Left lung (tissue), 4 donors: ENCODE measurements at regions not wholly inside any gene's neighbourhood (a gene's known extent, or its start where the extent isn't known, plus 50 kb on each side); places are given as distances from the start of the nearest gene placed in this dataset.
A peak's percentile ranks its signal among the peaks of the same experiment; 100 is the strongest.

Experiments used
- ATAC-seq: fragments of 200-7000 bp; cut with Tn5 transposase; one replicate; pipeline ENCODE4 v1.9.1; 2020; ENCODE audit warnings: moderate library complexity
- DNase-seq, 4 donors: peaks; one replicate each; pipeline ENCODE4 v3.0.0-alpha.2; 2013 to 2020
- H3K27ac ChIP-seq, 2 donors: fragments of 200-600 bp; sonication (generic) in 1 of 2; one replicate each; pipeline versions ENCODE4 v1.5.0 to v1.8.0; 2020 to 2021
- H3K27me3 ChIP-seq, 2 donors: fragments of 200-600 bp; sonication (generic) in 1 of 2; one replicate each; pipeline versions ENCODE4 v1.5.0 to v1.8.0; 2020 to 2021
- H3K36me3 ChIP-seq, 2 donors: fragments of 200-600 bp; sonication (generic) in 1 of 2; one replicate each; pipeline versions ENCODE4 v1.5.0 to v1.8.0; 2020 to 2021
- H3K4me1 ChIP-seq, 2 donors: fragments of 200-600 bp; one replicate each; pipeline ENCODE4 v1.8.0; 2021
- H3K4me3 ChIP-seq, 2 donors: fragments of 200-600 bp; sonication (generic) in 1 of 2; one replicate each; pipeline versions ENCODE4 v1.5.0 to v1.8.0; 2020 to 2021; ENCODE audit warnings: mild to moderate bottlenecking in 1 of 2
- H3K9me3 ChIP-seq, 2 donors: fragments of 200-600 bp; sonication (generic) in 1 of 2; one replicate each; pipeline versions ENCODE4 v1.5.0 to v1.8.0; 2020 to 2021
- intact Hi-C, 2 donors: fragments of 100-400 bp; cut with DNase I; formaldehyde crosslinking; loops; one replicate each; pipeline versions ENCODE4 v1.11.2 to v1.14.2; 2022
- TF ChIP-seq, protein P1 (sequence below), 2 donors: fragments of 200-600 bp; sonication (generic) in 1 of 2; IDR thresholded peaks; one replicate each; pipeline versions ENCODE4 v1.5.0 to v1.8.0; 2021; ENCODE audit warnings: antibody characterized with exemption in 2 of 2
- donor health status: DM: no; HTN: yes; CAD: no.
- donor health status: DM: no; HTN: no; CAD: no.

DNA sequence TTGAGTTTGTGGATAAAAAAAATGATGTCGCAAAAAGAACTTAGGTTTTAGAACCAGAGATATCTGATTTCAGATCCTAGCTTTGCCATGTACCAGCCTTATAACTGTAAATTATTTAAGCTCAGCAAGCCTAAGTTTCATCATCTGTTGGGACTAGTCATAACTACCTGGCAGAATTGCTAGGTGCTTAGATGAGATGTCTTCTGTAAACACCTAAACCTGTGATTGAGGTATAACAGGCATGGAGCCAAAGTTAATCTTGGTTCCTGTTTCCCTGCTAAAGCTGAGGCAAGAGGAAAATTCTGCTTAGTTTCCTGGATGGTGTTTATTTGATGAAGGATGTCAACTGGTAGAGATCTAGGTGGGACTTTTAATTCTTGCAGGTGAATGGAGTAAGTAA, 331.3 kb upstream of the RBMS3 start:
- no peaks in the 10 kb centered on the region for H3K4me1 ChIP-seq
- DNase-seq (no peak), ATAC-seq (peak; percentile 77)
- no peaks in the 10 kb centered on the region for H3K27me3 ChIP-seq
- TF ChIP-seq, protein P1, sequence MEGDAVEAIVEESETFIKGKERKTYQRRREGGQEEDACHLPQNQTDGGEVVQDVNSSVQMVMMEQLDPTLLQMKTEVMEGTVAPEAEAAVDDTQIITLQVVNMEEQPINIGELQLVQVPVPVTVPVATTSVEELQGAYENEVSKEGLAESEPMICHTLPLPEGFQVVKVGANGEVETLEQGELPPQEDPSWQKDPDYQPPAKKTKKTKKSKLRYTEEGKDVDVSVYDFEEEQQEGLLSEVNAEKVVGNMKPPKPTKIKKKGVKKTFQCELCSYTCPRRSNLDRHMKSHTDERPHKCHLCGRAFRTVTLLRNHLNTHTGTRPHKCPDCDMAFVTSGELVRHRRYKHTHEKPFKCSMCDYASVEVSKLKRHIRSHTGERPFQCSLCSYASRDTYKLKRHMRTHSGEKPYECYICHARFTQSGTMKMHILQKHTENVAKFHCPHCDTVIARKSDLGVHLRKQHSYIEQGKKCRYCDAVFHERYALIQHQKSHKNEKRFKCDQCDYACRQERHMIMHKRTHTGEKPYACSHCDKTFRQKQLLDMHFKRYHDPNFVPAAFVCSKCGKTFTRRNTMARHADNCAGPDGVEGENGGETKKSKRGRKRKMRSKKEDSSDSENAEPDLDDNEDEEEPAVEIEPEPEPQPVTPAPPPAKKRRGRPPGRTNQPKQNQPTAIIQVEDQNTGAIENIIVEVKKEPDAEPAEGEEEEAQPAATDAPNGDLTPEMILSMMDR (IDR thresholded peaks at IDR 0.05): no peak
- H3K9me3 ChIP-seq: peaks cover 0 to 3% of the 10 kb centered on the region in 2 donors
- H3K27ac ChIP-seq: no peak overlapping the region
- no peaks in the 10 kb centered on the region for H3K36me3 ChIP-seq
- intact Hi-C loops: no loop called here
- no peak overlapping the region for H3K4me3 ChIP-seq

DNA sequence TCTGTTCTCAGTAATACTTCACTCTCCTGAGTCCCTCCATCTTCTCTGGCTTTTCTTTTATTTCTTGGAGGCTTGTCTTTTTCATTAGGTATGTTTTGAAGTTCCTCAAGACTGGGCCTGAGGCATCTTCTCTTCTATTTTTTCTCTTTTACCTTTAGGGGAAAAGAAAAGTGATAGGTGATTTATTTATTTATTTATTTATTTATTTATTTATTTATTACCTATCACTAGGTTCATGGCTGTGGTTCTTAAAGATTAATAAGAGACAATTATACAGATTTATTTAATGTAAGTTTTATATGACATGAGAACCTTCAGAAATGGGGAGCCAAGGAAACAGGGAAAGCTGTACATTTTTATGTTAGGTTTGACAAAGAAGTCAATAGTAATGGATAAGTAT, 330.3 kb upstream of the RBMS3 start:
- peaks cover 0 to 3% of the 10 kb centered on the region in 2 donors for H3K9me3 ChIP-seq
- no peaks in the 10 kb centered on the region for H3K36me3 ChIP-seq
- H3K27me3 ChIP-seq: no peaks in the 10 kb centered on the region
- no peak overlapping the region for H3K27ac ChIP-seq
- no peak for DNase-seq
- H3K4me3 ChIP-seq: no peak overlapping the region
- H3K4me1 ChIP-seq: no peaks in the 10 kb centered on the region
- intact Hi-C loops: no loop called here
- TF ChIP-seq, protein P1 (IDR thresholded peaks at IDR 0.05): no peak
- no peak for ATAC-seq

GRCh38 chr3:28951772-28952556, 328.9 kb upstream of the RBMS3 start:
- H3K4me3 ChIP-seq: no peak overlapping the region
- peak; percentile 26 for ATAC-seq
- no peaks in the 10 kb centered on the region for H3K36me3 ChIP-seq
- intact Hi-C loops: no loop called here
- peaks cover 0 to 3% of the 10 kb centered on the region in 2 donors for H3K9me3 ChIP-seq
- H3K27ac ChIP-seq: no peak overlapping the region
- TF ChIP-seq, protein P1 (IDR thresholded peaks at IDR 0.05): no peak
- no peaks in the 10 kb centered on the region for H3K27me3 ChIP-seq
- DNase-seq: no peak
- H3K4me1 ChIP-seq: no peaks in the 10 kb centered on the region

- intact Hi-C loops: no loop called here
- no peak overlapping the region for H3K4me3 ChIP-seq
- ATAC-seq (no peak), DNase-seq (no peak)
- H3K27me3 ChIP-seq: no peaks in the 10 kb centered on the region
- TF ChIP-seq, protein P1 (IDR thresholded peaks at IDR 0.05): no peak
- no peaks in the 10 kb centered on the region for H3K36me3 ChIP-seq
- H3K27ac ChIP-seq: no peak overlapping the region
- no peaks in the 10 kb centered on the region for H3K4me1 ChIP-seq
- H3K9me3 ChIP-seq: peaks cover 0 to 13% of the 10 kb centered on the region in 2 donors
These were observed 322.2 kb upstream of the RBMS3 start for GRCh38 chr3:28958656-28959055.

GRCh38 chr3:28971156-28971555, 309.7 kb upstream of the RBMS3 start:
- DNase-seq: no peak
- TF ChIP-seq, protein P1 (IDR thresholded peaks at IDR 0.05): no peak
- intact Hi-C loops: no loop called here

More at GRCh38 chr3:28971156-28971555, 309.7 kb upstream of the RBMS3 start:
- no peaks in the 10 kb centered on the region for H3K36me3 ChIP-seq
- H3K27ac ChIP-seq: no peak overlapping the region
- no peak overlapping the region for H3K4me3 ChIP-seq
- no peaks in the 10 kb centered on the region for H3K4me1 ChIP-seq
- no peaks in the 10 kb centered on the region for H3K27me3 ChIP-seq
- H3K9me3 ChIP-seq: peaks cover 0 to 22% of the 10 kb centered on the region in 2 donors
- no peak for ATAC-seq
